ENCODE measurements at regions not wholly inside any gene's neighbourhood (a gene's known extent, or its start where the extent isn't known, plus 50 kb on each side); places are given as distances from the start of the nearest gene placed in this dataset.

GRCh38 chr10:22770270-22770669 lies 55.9 kb upstream of the PIP4K2A start:
- ChIA-PET CTCF (no interaction called here), POLR2A (interaction anchor here (0.7 kb wide), 1 partner anchor 166 kb away, joined by 4 read pairs; no protein-coding TSS in a partner anchor)
- no peak for DNase-seq
- TF ChIP-seq CTCF (IDR thresholded peaks at IDR 0.05): no peak
- no peaks in the 10 kb centered on the region for H3K27me3 Mint-ChIP-seq
- ATAC-seq (ENCODE audit: low read depth): no peak
- intact Hi-C loops (cut with micrococcal nuclease): no loop called here
- H3K9me3 Mint-ChIP-seq: no peaks in the 10 kb centered on the region
- no peaks in the 10 kb centered on the region for H3K36me3 Mint-ChIP-seq (ENCODE audit: low read depth)
- no peak overlapping the region for H3K4me3 Mint-ChIP-seq
- H3K4me1 Mint-ChIP-seq: peaks cover 29% of the 10 kb centered on the region
- no peak overlapping the region for H3K27ac Mint-ChIP-seq

GRCh38 chr10:22767859-22768258 lies 53.5 kb upstream of the PIP4K2A start:
- ChIA-PET CTCF (no interaction called here), POLR2A (no interaction called here)

DNA sequence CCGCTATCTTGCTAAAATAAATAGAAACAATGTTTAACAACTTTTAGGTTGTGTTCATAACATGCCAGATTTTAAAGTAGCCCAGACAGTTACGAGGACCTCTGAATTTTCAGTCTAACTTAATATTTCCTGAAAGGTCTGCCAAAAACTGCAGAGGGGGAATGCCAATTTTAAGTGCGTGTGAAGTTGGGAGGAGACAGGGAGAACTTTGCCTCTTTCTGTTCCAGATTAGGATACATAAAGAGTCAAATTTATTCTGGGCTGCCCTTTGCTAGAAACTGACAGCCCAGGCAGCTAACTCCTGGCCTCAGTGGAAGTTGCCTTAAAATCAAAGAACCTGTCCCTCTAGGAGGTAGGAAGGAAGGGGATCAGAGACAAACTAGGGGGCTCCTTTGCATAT lies 52.3 kb upstream of the PIP4K2A start:
- ATAC-seq (ENCODE audit: low read depth): no peak
- Mint-ChIP-seq H3K27ac (peak overlapping the region; percentile 66), H3K9me3 (no peaks in the 10 kb centered on the region), H3K4me1 (peaks cover 48% of the 10 kb centered on the region), H3K27me3 (no peaks in the 10 kb centered on the region), H3K36me3 (ENCODE audit: low read depth) (no peaks in the 10 kb centered on the region), H3K4me3 (no peak overlapping the region)
- CTCF ChIA-PET: no interaction called here
- no peak for DNase-seq
- POLR2A ChIA-PET: no interaction called here
- no peak for TF ChIP-seq CTCF (IDR thresholded peaks at IDR 0.05)
- intact Hi-C loops (cut with micrococcal nuclease): loop anchor here (5.0 kb wide), 1 partner anchor 161 kb away; the partner anchor contains the start of gene ARMC3

More at GRCh38 chr10:22767859-22768258, 53.5 kb upstream of the PIP4K2A start:
- no peak overlapping the region for H3K4me3 Mint-ChIP-seq
- H3K27me3 Mint-ChIP-seq: no peaks in the 10 kb centered on the region
- no peak for TF ChIP-seq CTCF (IDR thresholded peaks at IDR 0.05)
- H3K9me3 Mint-ChIP-seq: no peaks in the 10 kb centered on the region
- peaks cover 42% of the 10 kb centered on the region for H3K4me1 Mint-ChIP-seq
- no peaks in the 10 kb centered on the region for H3K36me3 Mint-ChIP-seq (ENCODE audit: low read depth)
- DNase-seq (no peak), ATAC-seq (ENCODE audit: low read depth) (no peak)
- H3K27ac Mint-ChIP-seq: no peak overlapping the region
- intact Hi-C loops (cut with micrococcal nuclease): loop anchor here (5.0 kb wide), 1 partner anchor 159 kb away; the partner anchor contains the start of gene ARMC3

DNA sequence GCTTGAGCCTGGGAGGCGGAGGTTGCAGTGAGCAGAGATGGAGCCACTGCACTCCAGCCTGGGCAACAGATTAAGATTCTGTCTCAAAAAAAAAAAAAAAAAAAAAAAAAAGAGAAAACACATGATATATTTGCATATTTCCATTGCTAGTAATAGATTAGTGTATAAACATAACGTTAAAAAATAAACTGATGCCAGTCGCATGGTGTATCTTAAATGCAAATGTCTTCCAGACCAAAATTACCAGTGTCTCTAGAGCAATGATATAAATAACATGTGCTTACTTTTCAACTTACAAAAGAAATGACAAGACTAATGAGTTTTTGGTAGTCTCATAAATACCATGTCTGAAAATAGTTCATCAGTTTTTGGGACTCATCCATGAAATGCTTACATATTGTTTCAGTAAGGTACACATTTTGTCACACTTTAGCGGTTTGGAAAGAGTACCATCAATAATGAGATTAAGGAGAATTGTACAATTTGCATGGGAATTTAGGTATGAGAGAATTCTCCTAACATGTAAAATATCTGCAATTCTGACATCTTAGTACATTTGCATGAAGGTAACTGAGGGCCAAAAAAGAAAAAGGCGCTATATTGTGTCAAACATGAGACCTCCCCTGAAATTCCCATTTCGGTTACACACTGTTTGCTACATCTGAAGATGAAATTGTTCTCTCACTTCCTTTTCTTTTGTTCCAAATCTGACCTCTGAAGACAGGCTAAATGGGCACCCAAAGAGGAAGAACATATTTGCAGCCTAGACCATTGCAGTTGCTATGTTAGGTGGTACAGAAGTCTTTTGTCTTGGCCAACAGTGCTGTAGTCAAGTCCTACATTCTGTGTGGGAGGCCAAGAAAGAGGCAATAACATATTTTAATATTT lies 51.5 kb upstream of the PIP4K2A start:
- ChIA-PET POLR2A (no interaction called here), CTCF (no interaction called here)
- DNase-seq: no peak
- Mint-ChIP-seq H3K27me3 (no peaks in the 10 kb centered on the region), H3K27ac (peak overlapping the region; percentile 61), H3K4me3 (peak overlapping the region; percentile 51), H3K9me3 (no peaks in the 10 kb centered on the region), H3K4me1 (peaks cover 48% of the 10 kb centered on the region), H3K36me3 (ENCODE audit: low read depth) (no peaks in the 10 kb centered on the region)
- peak; percentile 68 for ATAC-seq (ENCODE audit: low read depth)
- intact Hi-C loops (cut with micrococcal nuclease): loop anchor here (1.0 to 5.0 kb wide), 3 partner anchors 23 to 161 kb away; partner anchors contain the start of gene ARMC3
- no peak for TF ChIP-seq CTCF (IDR thresholded peaks at IDR 0.05)

GRCh38 chr10:22764639-22765038 lies 50.3 kb upstream of the PIP4K2A start:
- no peak for TF ChIP-seq CTCF (IDR thresholded peaks at IDR 0.05)
- H3K27me3 Mint-ChIP-seq: no peaks in the 10 kb centered on the region
- H3K36me3 Mint-ChIP-seq (ENCODE audit: low read depth): no peaks in the 10 kb centered on the region
- CTCF ChIA-PET: no interaction called here
- peaks cover 48% of the 10 kb centered on the region for H3K4me1 Mint-ChIP-seq
- DNase-seq (no peak), ATAC-seq (ENCODE audit: low read depth) (no peak)
- H3K27ac Mint-ChIP-seq: peak overlapping the region; percentile 2
- intact Hi-C loops (cut with micrococcal nuclease): loop anchor here (1.0 to 5.0 kb wide), 3 partner anchors 22 to 163 kb away; partner anchors contain the start of gene ARMC3
- POLR2A ChIA-PET: interaction anchor here (1.3 kb wide), 1 partner anchor 52 kb away, joined by 3 read pairs; no protein-coding TSS in a partner anchor
- no peak overlapping the region for H3K4me3 Mint-ChIP-seq
- no peaks in the 10 kb centered on the region for H3K9me3 Mint-ChIP-seq
